ENCODE measurements at regions not wholly inside any gene's neighbourhood (a gene's known extent, or its start where the extent isn't known, plus 50 kb on each side); places are given as distances from the start of the nearest gene placed in this dataset.
"Not testable (repeated sequence)": the region's sequence is repeated elsewhere in the genome, so short reads cannot be mapped to it uniquely, and the experiment has no call there.

DNA sequence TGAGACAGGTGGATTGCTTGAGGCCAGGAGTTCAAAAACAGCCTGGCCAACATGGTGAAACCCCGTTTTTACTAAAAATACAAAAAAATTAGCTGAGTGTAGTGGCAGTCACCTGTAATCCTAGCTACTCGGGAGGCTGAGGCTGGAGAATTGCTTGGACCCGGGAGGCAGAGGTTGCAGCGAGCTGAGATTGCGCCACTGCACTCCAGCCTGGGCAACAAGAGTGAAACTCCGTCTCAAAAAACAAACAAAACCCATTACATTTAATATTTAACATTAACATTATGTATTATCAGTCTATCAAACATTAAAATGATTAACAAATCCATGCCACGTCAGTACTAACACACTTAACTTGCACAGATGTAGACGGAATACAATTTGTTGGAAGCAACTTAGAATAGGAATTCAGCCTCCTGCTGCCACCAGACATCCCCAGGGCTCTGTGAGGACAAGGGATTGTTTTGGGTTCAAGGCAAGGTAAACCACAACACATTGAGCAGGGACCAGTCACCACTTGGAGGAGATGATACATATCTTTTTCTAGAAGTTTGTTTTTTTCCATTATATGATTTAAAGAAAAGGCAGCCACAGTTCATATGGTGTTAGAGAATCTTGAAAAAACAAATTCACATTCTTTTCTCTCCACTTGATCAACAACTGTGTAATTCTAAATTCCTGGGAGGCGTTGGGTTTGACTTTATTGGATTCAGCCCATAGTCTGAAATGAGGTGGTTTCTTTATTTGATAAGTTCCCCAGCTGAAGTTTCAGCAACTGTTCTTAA lies 104.1 kb upstream of the BASP1 start:
- peak; percentile 55 for ATAC-seq
- intact Hi-C loops (cut with DNase I) = no loop called here

GRCh38 chr5:17114233-17114632 lies 103.2 kb upstream of the BASP1 start:
- intact Hi-C loops (cut with DNase I) = no loop called here
- DNase-seq (ENCODE audit: low spot score) = no peak
- no peak for ATAC-seq

More for the DNA sequence above, 104.1 kb upstream of the BASP1 start:
- no peak for DNase-seq (ENCODE audit: low spot score)

DNA sequence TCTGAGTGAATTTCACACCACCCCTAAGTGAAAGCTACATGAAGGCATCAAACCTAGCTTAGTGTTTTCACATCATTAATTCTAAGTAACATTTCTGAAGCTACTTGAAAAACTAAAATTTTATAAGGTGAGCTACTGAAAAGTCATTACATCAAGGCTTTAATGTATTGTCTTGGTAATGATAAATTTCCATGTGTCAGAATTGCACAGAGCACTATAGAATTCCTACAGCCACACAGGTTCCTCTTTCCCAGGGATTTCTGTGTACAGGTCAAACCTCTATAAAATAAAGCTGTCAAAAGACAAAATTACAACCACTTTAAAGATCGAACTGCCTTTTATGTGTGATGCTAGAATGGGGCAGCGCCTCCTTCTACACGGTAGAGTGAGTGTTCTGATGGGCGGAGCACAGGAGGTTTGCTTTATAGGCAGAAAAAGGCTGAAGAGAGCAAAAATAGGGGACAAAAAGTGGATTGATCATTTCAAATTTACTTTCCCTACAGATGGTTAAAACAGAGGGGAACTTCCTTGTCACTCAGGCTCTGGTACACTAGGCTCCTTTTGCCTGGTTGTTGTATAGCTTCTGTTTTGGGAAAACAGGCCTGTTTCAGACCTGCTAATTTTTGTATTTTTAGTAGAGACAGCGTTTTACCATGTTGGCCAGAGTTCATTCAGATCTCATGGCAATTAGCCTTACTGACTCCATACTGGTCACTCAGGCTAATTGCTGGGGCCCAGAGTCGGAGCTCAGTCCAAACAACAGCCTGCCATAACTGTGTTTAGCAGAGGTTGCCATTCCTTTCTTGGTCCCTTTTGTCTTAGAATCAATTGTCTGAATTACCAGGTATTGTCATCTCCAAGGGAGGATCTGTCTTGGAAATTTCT lies 102.5 kb upstream of the BASP1 start:
- DNase-seq (ENCODE audit: low spot score) (no peak), ATAC-seq (no peak)
- intact Hi-C loops (cut with DNase I) = no loop called here

GRCh38 chr5:17115855-17116254 lies 101.6 kb upstream of the BASP1 start:
- DNase-seq (ENCODE audit: low spot score) (no peak), ATAC-seq (no peak)
- intact Hi-C loops (cut with DNase I) = no loop called here

DNA sequence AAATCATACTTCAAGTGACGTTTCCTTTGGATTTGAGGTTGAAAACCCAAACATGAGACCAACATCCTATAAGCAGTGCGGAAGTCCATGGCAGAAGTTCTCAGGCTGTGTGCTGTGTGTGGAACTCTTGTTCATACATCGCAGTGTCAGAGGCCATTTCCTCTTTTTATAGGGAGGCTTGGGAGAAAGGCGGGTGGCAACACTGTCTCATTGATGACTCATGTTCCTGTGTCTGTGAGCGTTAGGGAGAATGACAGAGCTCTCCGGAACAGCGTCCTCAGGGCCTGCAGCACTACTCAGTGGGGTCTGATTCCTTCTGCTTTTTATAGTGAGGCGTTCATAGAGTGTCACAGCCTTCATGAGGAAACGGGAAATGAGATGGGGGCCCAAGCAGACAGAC lies 98.8 kb upstream of the BASP1 start:
- peak; percentile 70 for ATAC-seq
- no peak for DNase-seq (ENCODE audit: low spot score)
- intact Hi-C loops (cut with DNase I) = no loop called here

DNA sequence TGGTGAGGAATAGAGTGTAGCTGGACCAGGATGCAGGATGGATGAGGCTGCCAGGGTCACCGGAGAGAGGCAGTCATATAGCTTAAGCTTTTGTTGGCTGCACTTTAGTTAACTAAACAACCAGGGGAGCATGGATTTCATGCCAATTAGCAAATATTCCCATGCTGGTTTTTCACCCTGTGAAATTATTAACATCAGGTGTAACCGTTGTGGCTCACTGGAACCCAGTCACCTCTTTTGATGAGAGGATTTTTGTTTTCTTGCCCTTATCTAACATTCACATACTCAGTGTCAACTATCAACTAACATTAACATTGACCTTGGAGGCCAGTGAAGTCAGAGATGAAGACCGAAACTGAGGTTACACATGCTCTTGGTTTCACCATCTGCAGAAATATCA lies 97.2 kb upstream of the BASP1 start:
- intact Hi-C loops (cut with DNase I) = no loop called here
- DNase-seq (ENCODE audit: low spot score) (no peak), ATAC-seq (no peak)

DNA sequence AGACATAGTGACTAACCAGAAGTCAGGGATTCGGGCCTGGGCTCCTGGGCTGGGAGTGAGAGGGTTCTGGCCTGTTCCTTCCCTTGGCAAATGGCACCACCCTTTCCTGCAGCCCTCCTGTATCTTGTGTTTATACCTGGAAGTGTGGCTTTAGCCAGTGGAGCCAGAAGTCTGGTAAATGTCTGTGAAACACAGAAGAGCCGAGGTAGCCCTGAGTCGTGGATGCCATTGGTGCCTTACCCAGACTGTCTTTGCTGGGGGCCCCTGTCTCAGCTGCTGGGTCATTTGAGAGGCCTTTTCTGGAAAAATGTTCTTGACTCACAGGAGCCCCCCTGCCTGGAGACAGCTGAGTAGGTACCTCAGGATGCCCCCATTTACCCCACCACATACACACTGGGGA lies 95.7 kb upstream of the BASP1 start:
- intact Hi-C loops (cut with DNase I) = no loop called here
- ATAC-seq (no peak), DNase-seq (ENCODE audit: low spot score) (no peak)

DNA sequence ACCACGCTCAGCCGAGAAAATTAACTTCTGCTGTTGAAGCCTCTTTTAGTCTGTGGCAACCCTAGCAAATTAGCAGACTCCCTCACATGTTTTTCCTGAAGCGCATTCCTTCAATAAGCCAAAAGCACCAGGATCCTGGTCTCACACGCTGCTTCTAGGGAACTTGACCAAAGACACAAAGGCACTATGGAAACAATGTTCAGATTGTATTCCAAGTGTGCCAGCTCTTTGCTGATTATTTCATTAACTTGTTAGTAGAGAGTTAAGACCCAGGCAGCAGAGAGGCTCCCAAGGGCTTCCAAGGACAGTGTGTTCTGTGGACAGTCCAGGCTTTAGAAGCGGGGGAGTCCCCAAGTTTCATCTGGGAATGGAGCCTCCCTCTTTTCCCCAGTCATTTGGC lies 94.4 kb upstream of the BASP1 start:
- no peak for DNase-seq (ENCODE audit: low spot score)
- intact Hi-C loops (cut with DNase I) = no loop called here
- ATAC-seq = peak; percentile 51

DNA sequence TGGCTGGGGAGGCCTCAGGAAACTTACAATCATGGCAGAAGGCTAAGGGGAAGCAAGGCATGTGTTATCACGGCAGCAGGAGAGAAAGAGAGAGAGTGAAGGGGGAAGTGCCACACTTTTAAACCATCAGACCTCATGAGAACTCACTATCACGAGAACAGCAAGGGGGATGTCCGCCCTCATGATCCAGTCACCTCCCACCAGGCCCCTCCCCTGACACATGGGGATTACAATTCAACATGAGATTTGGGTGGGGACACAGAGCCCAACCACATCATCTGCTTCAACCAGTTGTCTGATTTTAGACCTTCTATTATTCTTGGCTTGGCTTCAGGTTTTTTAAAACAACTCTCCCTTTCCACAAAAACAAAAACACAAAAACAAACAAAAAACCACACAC lies 93.7 kb upstream of the BASP1 start:
- intact Hi-C loops (cut with DNase I); DNase-seq (ENCODE audit: low spot score): not testable (repeated sequence)
- peak; percentile 77 for ATAC-seq

DNA sequence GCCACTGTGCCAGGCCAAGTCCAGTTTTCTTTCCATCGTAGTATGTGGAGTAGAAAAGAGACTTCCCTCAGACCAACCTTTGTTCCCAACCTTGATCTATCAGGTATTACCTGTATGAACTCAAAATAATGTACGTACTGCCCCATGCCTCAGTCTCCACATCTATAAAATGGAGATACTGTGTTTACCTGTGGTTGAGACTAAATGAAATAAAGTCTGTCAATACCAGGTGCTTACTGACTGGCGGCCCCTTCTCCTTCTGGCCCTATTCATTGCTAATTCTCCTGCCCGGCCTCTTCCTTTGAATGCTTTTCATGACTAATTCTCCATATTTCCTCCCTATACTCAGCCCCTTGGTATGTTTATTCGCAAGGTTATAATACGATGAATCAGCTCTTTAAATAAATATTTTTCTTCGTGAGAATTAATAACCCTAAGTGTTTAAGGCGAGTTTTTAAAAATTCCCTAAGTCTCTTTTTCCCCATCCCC lies 89.6 kb upstream of the BASP1 start:
- DNase-seq (ENCODE audit: low spot score) = no peak
- ATAC-seq = no peak
- intact Hi-C loops (cut with DNase I) = no loop called here

GRCh38 chr5:17129093-17129849 lies 88.2 kb upstream of the BASP1 start:
- no peak for ATAC-seq
- intact Hi-C loops (cut with DNase I) = no loop called here
- DNase-seq (ENCODE audit: low spot score) = no peak

- ATAC-seq; DNase-seq (ENCODE audit: low spot score); intact Hi-C loops (cut with DNase I): not testable (repeated sequence)
These were observed 87.1 kb upstream of the BASP1 start for GRCh38 chr5:17130302-17130701.

- ATAC-seq (no peak), DNase-seq (ENCODE audit: low spot score) (no peak)
- intact Hi-C loops (cut with DNase I) = no loop called here
These were observed 84.9 kb upstream of the BASP1 start for GRCh38 chr5:17132444-17133083.

DNA sequence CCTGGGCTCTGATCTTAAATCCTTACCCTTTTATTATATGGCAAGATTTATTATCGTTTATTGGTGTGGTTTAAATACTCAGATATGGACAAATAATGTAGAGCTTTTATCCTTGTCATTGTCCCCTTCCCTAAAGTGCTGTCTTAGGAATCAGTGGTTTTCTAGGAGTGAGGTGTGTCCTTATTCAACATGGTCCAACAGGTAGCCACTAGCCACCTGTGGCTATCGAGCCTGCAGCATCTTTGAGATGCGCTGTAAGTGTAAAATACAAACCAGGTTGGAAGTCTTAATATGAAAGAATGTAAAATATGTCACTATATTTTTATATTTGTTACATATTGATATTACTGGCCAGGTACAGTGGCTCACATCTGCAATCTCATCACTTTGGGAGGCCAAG lies 82.4 kb upstream of the BASP1 start:
- ATAC-seq (no peak), DNase-seq (ENCODE audit: low spot score) (no peak)
- intact Hi-C loops (cut with DNase I) = no loop called here

DNA sequence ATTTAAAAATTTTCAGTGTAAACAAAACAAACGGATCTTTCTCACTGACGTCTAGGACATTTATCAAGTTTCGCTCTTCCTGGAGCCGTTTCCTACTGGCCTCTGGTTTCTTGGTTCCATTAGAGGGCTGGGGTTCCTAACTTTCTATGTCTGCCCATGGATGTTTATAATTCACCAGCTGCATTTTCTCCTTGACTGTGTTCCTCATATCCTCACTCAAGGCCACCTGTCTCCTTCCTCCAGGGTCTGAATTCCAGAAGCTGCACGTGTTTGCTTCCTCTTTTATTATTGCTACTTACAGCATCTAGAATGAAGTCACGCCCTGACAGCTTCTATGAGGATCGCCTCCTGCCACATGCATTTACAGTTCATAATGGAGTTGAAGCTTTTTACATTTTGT lies 74.1 kb upstream of the BASP1 start:
- intact Hi-C loops (cut with DNase I) = no loop called here
- no peak for DNase-seq (ENCODE audit: low spot score)
- ATAC-seq = no peak

DNA sequence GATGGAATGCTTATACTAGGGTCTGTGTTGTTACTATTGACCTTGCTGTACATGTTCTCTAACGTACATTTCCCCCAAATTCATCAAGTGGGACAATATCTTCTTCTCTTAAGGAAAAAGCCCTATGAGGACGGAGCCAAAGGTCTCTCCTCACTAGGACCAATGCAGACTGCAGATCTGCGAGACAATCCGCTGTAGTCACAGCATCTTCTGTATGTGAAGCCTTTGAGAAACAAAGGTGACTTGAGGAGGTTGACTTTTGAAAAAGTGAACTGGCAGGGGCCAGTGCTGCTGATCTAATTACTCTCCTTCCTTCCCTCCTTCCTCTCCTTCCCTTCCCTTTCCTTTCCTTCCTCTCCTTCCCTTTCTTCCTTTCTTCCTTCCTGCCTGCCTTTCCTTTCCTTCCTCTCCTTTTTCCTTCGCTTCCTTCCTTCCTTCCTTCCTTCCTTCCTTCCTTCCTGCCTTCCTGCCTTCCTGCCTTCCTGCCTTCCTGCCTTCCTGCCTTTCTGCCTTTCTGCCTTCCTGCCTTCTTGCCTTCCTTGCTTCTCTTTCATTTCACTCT lies 71.1 kb upstream of the BASP1 start:
- intact Hi-C loops (cut with DNase I) = no loop called here
- DNase-seq (ENCODE audit: low spot score) = no peak
- no peak for ATAC-seq

DNA sequence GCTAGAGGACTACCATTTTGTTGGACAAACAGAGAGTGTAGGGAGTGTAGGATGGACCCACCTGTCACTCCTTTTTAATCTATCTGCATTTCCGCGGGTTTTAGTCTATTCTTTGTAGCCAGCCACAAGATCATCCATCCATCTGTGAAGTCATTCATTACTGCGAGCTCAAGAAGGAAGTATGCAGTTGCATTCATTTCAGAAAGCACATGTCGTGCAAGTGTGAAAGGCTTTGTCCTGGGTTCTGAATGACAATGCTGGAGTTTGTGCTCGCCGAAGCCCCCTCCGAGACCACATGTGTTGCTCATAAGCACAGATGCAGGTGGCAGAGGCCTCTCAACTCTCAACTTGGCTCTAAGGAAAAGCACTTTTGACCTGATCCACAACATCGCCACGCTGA lies 70.3 kb upstream of the BASP1 start:
- DNase-seq (ENCODE audit: low spot score) (no peak), ATAC-seq (no peak)
- intact Hi-C loops (cut with DNase I) = no loop called here

- ATAC-seq = no peak
- intact Hi-C loops (cut with DNase I) = no loop called here
- no peak for DNase-seq (ENCODE audit: low spot score)
These were observed 69.8 kb upstream of the BASP1 start for GRCh38 chr5:17147617-17148016.

DNA sequence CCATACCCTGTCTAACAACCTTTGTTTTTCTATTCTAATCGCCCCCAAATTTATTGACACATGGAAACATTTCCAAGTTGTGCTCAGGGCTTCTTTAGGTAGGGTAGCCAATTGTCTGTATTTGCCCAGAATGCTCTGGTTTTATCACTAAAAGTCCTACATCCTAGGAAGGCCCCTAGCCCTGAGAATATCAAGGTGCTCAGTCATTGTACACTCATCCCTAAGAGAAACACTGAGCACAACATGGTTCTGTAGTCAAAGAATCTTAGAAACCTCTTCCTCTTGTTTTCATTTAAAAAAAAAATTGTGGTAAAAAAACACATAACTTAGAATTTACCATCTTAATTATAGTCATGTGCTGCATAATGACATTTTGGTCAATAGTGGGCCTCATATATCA lies 69.0 kb upstream of the BASP1 start:
- DNase-seq (ENCODE audit: low spot score) = no peak
- no peak for ATAC-seq
- intact Hi-C loops (cut with DNase I) = no loop called here

Data from sciatic nerve (tissue), 2 donors.